Cardiac muscle cell (in vitro differentiated cells and primary cell): ENCODE measurements at regions not wholly inside any gene's neighbourhood (a gene's known extent, or its start where the extent isn't known, plus 50 kb on each side); places are given as distances from the start of the nearest gene placed in this dataset.

ENCODE experiments used
- DNase-seq, 2 donors: peaks; one replicate each; pipeline versions ENCODE4 v3.0.0 to v3.0.0-alpha.2; 2010 to 2017; ENCODE audit warnings: low read depth in 1 of 2, low spot score in 1 of 2
- H3K27ac ChIP-seq: fragments of 200-600 bp; sonication (generic); 2 replicates; pipeline ENCODE4 v1.5.1; 2016
- H3K27me3 ChIP-seq: fragments of 200-600 bp; sonication (generic); 2 replicates; pipeline ENCODE4 v1.6.0; 2016; ENCODE audit warnings: control low read depth
- H3K36me3 ChIP-seq: fragments of 200-600 bp; sonication (generic); 2 replicates; pipeline ENCODE4 v1.5.1; 2016; ENCODE audit warnings: control low read depth
- H3K4me1 ChIP-seq: fragments of 200-600 bp; sonication (generic); 2 replicates; pipeline ENCODE4 v1.8.1; 2017; ENCODE audit warnings: low read depth, mild to moderate bottlenecking, mixed run types
- H3K4me3 ChIP-seq: fragments of 200-600 bp; sonication (generic); 2 replicates; pipeline ENCODE4 v1.5.1; 2016; ENCODE audit warnings: mild to moderate bottlenecking
- H3K9me3 ChIP-seq: fragments of 200-600 bp; sonication (generic); 2 replicates; pipeline ENCODE4 v1.5.1; 2017; ENCODE audit warnings: low read depth, mild to moderate bottlenecking, control low read depth
- CTCF ChIP-seq: IDR thresholded peaks from 2 replicates; pipeline ENCODE4 v1.5.1; 2012; ENCODE audit warnings: low read depth, mild to moderate bottlenecking, low read length

GRCh38 chr2:4272261-4272858 is 569.0 kb downstream of the DCDC2C start:
- Histone ChIP-seq H3K27ac (no peak overlapping the region), H3K4me1 (no peaks in the 10 kb centered on the region), H3K9me3 (no peaks in the 10 kb centered on the region), H3K4me3 (no peak overlapping the region), H3K27me3 (no peaks in the 10 kb centered on the region), H3K36me3 (no peaks in the 10 kb centered on the region)
- TF ChIP-seq CTCF, result no peak
- DNase-seq, result no peak

GRCh38 chr2:4278392-4278791 is 575.0 kb downstream of the DCDC2C start:
- H3K36me3 ChIP-seq, result no peaks in the 10 kb centered on the region
- TF ChIP-seq CTCF, result no peak
- H3K27me3 ChIP-seq, result no peaks in the 10 kb centered on the region
- no peak overlapping the region for H3K27ac ChIP-seq
- DNase-seq, result no peak
- H3K9me3 ChIP-seq, result no peaks in the 10 kb centered on the region
- H3K4me3 ChIP-seq, result no peak overlapping the region
- H3K4me1 ChIP-seq, result no peaks in the 10 kb centered on the region

GRCh38 chr2:4279431-4279830 is 576.1 kb downstream of the DCDC2C start:
- no peak for DNase-seq
- no peak for TF ChIP-seq CTCF
- no peaks in the 10 kb centered on the region for H3K9me3 ChIP-seq
- H3K27me3 ChIP-seq, result no peaks in the 10 kb centered on the region
- no peak overlapping the region for H3K4me3 ChIP-seq
- H3K27ac ChIP-seq, result no peak overlapping the region
- H3K4me1 ChIP-seq, result no peaks in the 10 kb centered on the region
- H3K36me3 ChIP-seq, result no peaks in the 10 kb centered on the region

- no peak for TF ChIP-seq CTCF
- Histone ChIP-seq H3K4me1 (no peaks in the 10 kb centered on the region), H3K4me3 (no peak overlapping the region), H3K27me3 (no peaks in the 10 kb centered on the region), H3K9me3 (no peaks in the 10 kb centered on the region), H3K36me3 (no peaks in the 10 kb centered on the region), H3K27ac (no peak overlapping the region)
- DNase-seq, result no peak
Observed at GRCh38 chr2:4291430-4291829, 588.1 kb downstream of the DCDC2C start.

GRCh38 chr2:4295680-4296079 is 592.3 kb downstream of the DCDC2C start:
- Histone ChIP-seq H3K27me3 (no peaks in the 10 kb centered on the region), H3K4me1 (no peaks in the 10 kb centered on the region), H3K36me3 (no peaks in the 10 kb centered on the region), H3K27ac (no peak overlapping the region), H3K4me3 (no peak overlapping the region), H3K9me3 (no peaks in the 10 kb centered on the region)
- TF ChIP-seq CTCF, result no peak
- DNase-seq, result no peak

GRCh38 chr2:4300616-4301015 is 597.2 kb downstream of the DCDC2C start:
- no peak for TF ChIP-seq CTCF
- Histone ChIP-seq H3K27ac (no peak overlapping the region), H3K9me3 (no peaks in the 10 kb centered on the region), H3K4me1 (no peaks in the 10 kb centered on the region), H3K36me3 (no peaks in the 10 kb centered on the region), H3K4me3 (no peak overlapping the region), H3K27me3 (no peaks in the 10 kb centered on the region)
- DNase-seq, result no peak
